CD14-positive monocyte (primary cell): ENCODE measurements at regions not wholly inside any gene's neighbourhood (a gene's known extent, or its start where the extent isn't known, plus 50 kb on each side); places are given as distances from the start of the nearest gene placed in this dataset.

Source experiments
- DNase-seq, 3 donors: peaks; one replicate each; pipeline ENCODE4 v3.0.0-alpha.2; 2011 to 2022
- H2AFZ ChIP-seq: 2 replicates; pipeline ENCODE4 v1.6.0; 2012; ENCODE audit warnings: mild to moderate bottlenecking, low read depth, low read length, inconsistent platforms; ENCODE audit not compliant: insufficient read depth, poor library complexity, severe bottlenecking
- H3K27ac ChIP-seq, 2 donors: 1 replicate in 1 of 2; 2 replicates in 1 of 2; pipeline ENCODE4 v1.5.1; 2012 to 2013; ENCODE audit warnings: low read length in 2 of 2, control low read depth in 1 of 2, inconsistent platforms in 1 of 2, low read depth in 1 of 2, mild to moderate bottlenecking in 1 of 2
- H3K27me3 ChIP-seq, 2 donors: one replicate each; pipeline versions ENCODE4 v1.6.0 to v1.6.1; 2011 to 2013; ENCODE audit warnings: low read length in 2 of 2; ENCODE audit not compliant: control insufficient read depth in 2 of 2, insufficient read depth in 2 of 2
- H3K36me3 ChIP-seq, 2 donors: replicated peaks in 1 of 2; 1 replicate in 1 of 2; 2 replicates in 1 of 2; pipeline versions ENCODE4 v1.5.1 to v1.6.1; 2012 to 2013; ENCODE audit warnings: low read length in 2 of 2, control low read depth in 1 of 2, inconsistent platforms in 1 of 2, mild to moderate bottlenecking in 1 of 2; ENCODE audit not compliant: insufficient read depth in 2 of 2, control insufficient read depth in 1 of 2
- H3K4me1 ChIP-seq, 2 donors: 1 replicate in 1 of 2; 2 replicates in 1 of 2; pipeline versions ENCODE4 v1.5.1 to v1.6.1; 2012 to 2013; ENCODE audit warnings: low read length in 2 of 2, control low read depth in 1 of 2, inconsistent platforms in 1 of 2, mild to moderate bottlenecking in 1 of 2, moderate library complexity in 1 of 2; ENCODE audit not compliant: insufficient read depth in 2 of 2, control insufficient read depth in 1 of 2
- H3K4me2 ChIP-seq: replicated peaks from 2 replicates; pipeline ENCODE3; 2012; ENCODE audit warnings: low read length, moderate library complexity, mild to moderate bottlenecking; ENCODE audit not compliant: poor library complexity, severe bottlenecking; ENCODE audit errors: extremely low read depth
- H3K4me3 ChIP-seq, 3 experiments: fragments of 200-600 bp in 1 of 3; sonication (generic) in 1 of 3; replicated peaks in 1 of 3; 1 replicate in 2 of 3; 2 replicates in 1 of 3; pipeline ENCODE4 v1.5.1; 2011 to 2013; ENCODE audit warnings: low read length in 3 of 3, mild to moderate bottlenecking in 3 of 3, control low read depth in 2 of 3, low read depth in 2 of 3, inconsistent platforms in 1 of 3, moderate library complexity in 1 of 3
- H3K79me2 ChIP-seq: 2 replicates; pipeline ENCODE4 v1.6.0; 2012; ENCODE audit warnings: mild to moderate bottlenecking, control low read depth, inconsistent platforms, low read length, moderate library complexity; ENCODE audit not compliant: insufficient read depth
- H3K9ac ChIP-seq: 2 replicates; pipeline ENCODE4 v1.6.0; 2017; ENCODE audit warnings: low read length, mild to moderate bottlenecking; ENCODE audit not compliant: insufficient read depth, poor library complexity, severe bottlenecking
- H3K9me3 ChIP-seq, 2 donors: replicated peaks in 1 of 2; 1 replicate in 1 of 2; 2 replicates in 1 of 2; pipeline versions ENCODE4 v1.5.1 to v1.6.1; 2012 to 2013; ENCODE audit warnings: low read length in 2 of 2, control low read depth in 1 of 2; ENCODE audit not compliant: control insufficient read depth in 1 of 2, insufficient read depth in 1 of 2
- H4K20me1 ChIP-seq: 2 replicates; pipeline ENCODE4 v1.6.0; 2012; ENCODE audit warnings: mild to moderate bottlenecking, low read length, control low read depth, moderate library complexity; ENCODE audit not compliant: insufficient read depth
- H3K27ac Mint-ChIP-seq, 7 donors: one replicate each; pipeline ENCODE4 v1.8.0; 2020; ENCODE audit warnings: mild to moderate bottlenecking in 7 of 7, mixed read lengths in 7 of 7, moderate library complexity in 6 of 7, inconsistent platforms in 2 of 7
- H3K27me3 Mint-ChIP-seq, 3 donors: one replicate each; pipeline ENCODE4 v1.8.0; 2021 to 2022; ENCODE audit warnings: low read depth in 3 of 3, mild to moderate bottlenecking in 3 of 3, mixed read lengths in 3 of 3, moderate library complexity in 3 of 3, inconsistent platforms in 1 of 3
- H3K36me3 Mint-ChIP-seq, 2 donors: one replicate each; pipeline ENCODE4 v1.8.0; 2020; ENCODE audit warnings: mixed read lengths in 2 of 2, inconsistent platforms in 1 of 2, mild to moderate bottlenecking in 1 of 2
- H3K4me1 Mint-ChIP-seq: one replicate; pipeline ENCODE4 v1.8.0; 2020; ENCODE audit warnings: mild to moderate bottlenecking, mixed read lengths
- H3K4me3 Mint-ChIP-seq, 2 donors: one replicate each; pipeline ENCODE4 v1.8.0; 2020; ENCODE audit warnings: mild to moderate bottlenecking in 2 of 2, mixed read lengths in 2 of 2, moderate library complexity in 1 of 2
- H3K9me3 Mint-ChIP-seq, 7 donors: one replicate each; pipeline ENCODE4 v1.8.0; 2020 to 2022; ENCODE audit warnings: mixed read lengths in 7 of 7, mild to moderate bottlenecking in 6 of 7, moderate library complexity in 6 of 7, inconsistent platforms in 2 of 7
- CTCF ChIP-seq: fragments of 200-600 bp; IDR thresholded peaks from one replicate; pipeline ENCODE4 v1.8.0; 2022; ENCODE audit warnings: antibody characterized with exemption, mild to moderate bottlenecking
- WGBS: methylation state at CpG from one replicate; pipeline ENCODE4 v1.1.5; 2013; ENCODE audit warnings: missing lambda C conversion rate; ENCODE audit not compliant: insufficient coverage; 5-methylcytosine and 5-hydroxymethylcytosine counted together
- intact Hi-C, 2 donors: fragments of 100-400 bp; cut with micrococcal nuclease; formaldehyde crosslinking; loops; one replicate each; pipeline versions ENCODE4 v1.15.0 to v1.15.1; 2023

- intact Hi-C loops, result no loop called here
- H3K9me3 Mint-ChIP-seq, result peaks cover 0 to 10% (median 2%) of the 10 kb centered on the region in 7 donors
Measured at GRCh38 chr9:13847270-13847669, 466.7 kb downstream of the NFIB start.

GRCh38 chr9:13845460-13845859 is 468.5 kb downstream of the NFIB start:
- H3K4me1 Mint-ChIP-seq, result no peaks in the 10 kb centered on the region
- no peaks in the 10 kb centered on the region for H3K4me1 ChIP-seq
- H3K79me2 ChIP-seq, result no peaks in the 10 kb centered on the region
- H4K20me1 ChIP-seq, result no peaks in the 10 kb centered on the region
- no peaks in the 10 kb centered on the region for H3K27me3 Mint-ChIP-seq
- no peak overlapping the region for H2AFZ ChIP-seq
- no peak for DNase-seq
- no CpG with 5 or more reads among the region's 2 CpGs for WGBS
- H3K27ac Mint-ChIP-seq, result no peak overlapping the region
- no peaks in the 10 kb centered on the region for H3K36me3 ChIP-seq
- no peak overlapping the region for H3K4me2 ChIP-seq
- no peak overlapping the region for H3K27ac ChIP-seq
- H3K9me3 ChIP-seq, result peaks cover 3 to 4% of the 10 kb centered on the region in 2 donors
- no peaks in the 10 kb centered on the region for H3K27me3 ChIP-seq
- intact Hi-C loops, result no loop called here
- H3K9me3 Mint-ChIP-seq, result peaks cover 0 to 8% (median 2%) of the 10 kb centered on the region in 7 donors
- no peak for TF ChIP-seq CTCF
- H3K9ac ChIP-seq, result no peak overlapping the region
- H3K36me3 Mint-ChIP-seq, result no peaks in the 10 kb centered on the region
- H3K4me3 ChIP-seq, result no peak overlapping the region
- no peak overlapping the region for H3K4me3 Mint-ChIP-seq

More at GRCh38 chr9:13847270-13847669, 466.7 kb downstream of the NFIB start:
- H3K9me3 ChIP-seq, result peaks cover 0 to 4% of the 10 kb centered on the region in 2 donors
- DNase-seq, result no peak
- H3K9ac ChIP-seq, result no peak overlapping the region
- Mint-ChIP-seq H3K4me1 (no peaks in the 10 kb centered on the region), H3K27me3 (no peaks in the 10 kb centered on the region), H3K4me3 (no peak overlapping the region), H3K27ac (no peak overlapping the region), H3K36me3 (no peaks in the 10 kb centered on the region)
- no peak for TF ChIP-seq CTCF
- H3K36me3 ChIP-seq, result no peaks in the 10 kb centered on the region
- H3K4me3 ChIP-seq, result no peak overlapping the region
- no peak overlapping the region for H3K27ac ChIP-seq
- no CpG with 5 or more reads among the region's 2 CpGs for WGBS
- no peak overlapping the region for H2AFZ ChIP-seq
- H3K4me1 ChIP-seq, result no peaks in the 10 kb centered on the region
- H3K27me3 ChIP-seq, result no peaks in the 10 kb centered on the region
- no peaks in the 10 kb centered on the region for H3K79me2 ChIP-seq
- no peaks in the 10 kb centered on the region for H4K20me1 ChIP-seq
- no peak overlapping the region for H3K4me2 ChIP-seq
